GM19043 (cell line): ENCODE measurements at regions not wholly inside any gene's neighbourhood (a gene's known extent, or its start where the extent isn't known, plus 50 kb on each side); places are given as distances from the start of the nearest gene placed in this dataset.
"Not testable (repeated sequence)": the region's sequence is repeated elsewhere in the genome, so short reads cannot be mapped to it uniquely, and the experiment has no call there.

ENCODE experiments used
- ATAC-seq: cut with Tn5 transposase; IDR thresholded peaks from one replicate; pipeline ENCODE4 v1.9.1; 2021; ENCODE audit warnings: low read depth; ENCODE audit not compliant: unreplicated experiment

- ATAC-seq = no peak
These were observed 205.4 kb upstream of the PTPRD start for GRCh38 chr9:10818206-10818605.

GRCh38 chr9:10835791-10836463, 223.1 kb upstream of the PTPRD start:
- no peak for ATAC-seq

- no peak for ATAC-seq
These were observed 230.3 kb upstream of the PTPRD start for GRCh38 chr9:10843151-10843550.

- ATAC-seq = no peak
These were observed 243.0 kb upstream of the PTPRD start for GRCh38 chr9:10855847-10856246.

- ATAC-seq = no peak
These were observed 246.0 kb upstream of the PTPRD start for GRCh38 chr9:10858817-10859216.

- no peak for ATAC-seq
These were observed 250.7 kb upstream of the PTPRD start for GRCh38 chr9:10863476-10863875.

GRCh38 chr9:10867194-10867593, 254.4 kb upstream of the PTPRD start:
- no peak for ATAC-seq

- ATAC-seq = no peak
These were observed 256.9 kb upstream of the PTPRD start for GRCh38 chr9:10869687-10870086.

GRCh38 chr9:10873999-10874398, 261.2 kb upstream of the PTPRD start:
- ATAC-seq = no peak

- no peak for ATAC-seq
These were observed 262.9 kb upstream of the PTPRD start for GRCh38 chr9:10875752-10876151.

GRCh38 chr9:10876333-10876732, 263.5 kb upstream of the PTPRD start:
- ATAC-seq = no peak

- not testable (repeated sequence) for ATAC-seq
These were observed 277.5 kb upstream of the PTPRD start for GRCh38 chr9:10890266-10890665.

GRCh38 chr9:10899509-10899908, 286.7 kb upstream of the PTPRD start:
- ATAC-seq = no peak

- no peak for ATAC-seq
These were observed 291.2 kb upstream of the PTPRD start for GRCh38 chr9:10903969-10904368.

GRCh38 chr9:10910779-10911178, 298.0 kb upstream of the PTPRD start:
- ATAC-seq = no peak

GRCh38 chr9:10911373-10911772, 298.6 kb upstream of the PTPRD start:
- no peak for ATAC-seq

GRCh38 chr9:10917001-10917400, 304.2 kb upstream of the PTPRD start:
- no peak for ATAC-seq

GRCh38 chr9:10921671-10922070, 308.9 kb upstream of the PTPRD start:
- ATAC-seq = no peak

GRCh38 chr9:10925896-10926295, 313.1 kb upstream of the PTPRD start:
- no peak for ATAC-seq

GRCh38 chr9:10928372-10928771, 315.6 kb upstream of the PTPRD start:
- ATAC-seq = no peak

GRCh38 chr9:10930081-10930480, 317.3 kb upstream of the PTPRD start:
- ATAC-seq = no peak

- no peak for ATAC-seq
These were observed 334.0 kb upstream of the PTPRD start for GRCh38 chr9:10946676-10947410.
